ENCODE measurements at regions not wholly inside any gene's neighbourhood (a gene's known extent, or its start where the extent isn't known, plus 50 kb on each side); places are given as distances from the start of the nearest gene placed in this dataset.

- no peak for DNase-seq (ENCODE audit: low read depth)
Observed at GRCh38 chr6:112735129-112735528, 388.0 kb downstream of the RFPL4B start.

- no peak for DNase-seq (ENCODE audit: low read depth)
Observed at GRCh38 chr6:112739766-112740165, 392.6 kb downstream of the RFPL4B start.

DNA sequence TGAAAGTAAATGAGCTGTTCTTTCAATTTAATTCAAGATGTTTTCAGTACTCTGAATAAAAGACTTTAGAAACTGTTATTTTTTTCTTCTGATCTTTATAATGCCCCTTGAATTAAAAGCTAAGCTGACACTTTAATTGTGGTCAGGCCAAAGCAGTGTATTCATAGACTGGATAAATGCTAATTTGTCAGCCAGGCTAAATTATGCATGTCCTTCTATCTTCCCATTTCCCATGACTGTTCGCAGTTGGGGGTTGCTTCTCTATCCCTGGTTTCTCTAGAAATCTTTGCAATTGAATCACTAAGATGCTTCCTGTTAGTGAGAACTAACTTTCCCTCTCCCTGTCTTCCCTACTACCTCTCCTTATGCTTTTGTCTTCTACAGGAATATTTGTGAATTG lies 396.2 kb downstream of the RFPL4B start:
- DNase-seq (ENCODE audit: low read depth): no peak

DNA sequence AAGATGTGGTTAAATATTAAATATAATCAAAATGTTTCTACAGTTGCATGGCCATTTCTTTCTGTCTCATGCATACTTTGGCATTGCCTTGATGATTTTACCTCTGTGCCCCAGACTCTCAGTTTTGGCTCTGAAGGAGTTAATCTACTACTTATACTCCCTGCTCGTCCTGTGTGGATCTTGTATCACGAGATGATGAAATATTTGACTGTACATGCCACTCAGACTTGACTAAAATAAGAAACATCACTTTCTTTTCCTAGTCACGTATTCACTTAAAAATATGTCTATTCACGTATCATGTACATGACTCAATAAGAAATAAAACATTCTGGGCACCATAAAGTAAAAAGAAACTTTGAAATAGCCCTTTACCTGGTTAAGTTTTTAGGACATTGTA lies 397.7 kb downstream of the RFPL4B start:
- DNase-seq (ENCODE audit: low read depth): no peak

- DNase-seq (ENCODE audit: low read depth): no peak
Observed at GRCh38 chr6:112745765-112746164, 398.6 kb downstream of the RFPL4B start.

GRCh38 chr6:112749673-112750072 lies 402.5 kb downstream of the RFPL4B start:
- no peak for DNase-seq (ENCODE audit: low read depth)

GRCh38 chr6:112752305-112752704 lies 405.2 kb downstream of the RFPL4B start:
- DNase-seq (ENCODE audit: low read depth): no peak

- DNase-seq (ENCODE audit: low read depth): no peak
Observed at GRCh38 chr6:112752791-112753190, 405.7 kb downstream of the RFPL4B start.

GRCh38 chr6:112760831-112761230 lies 413.7 kb downstream of the RFPL4B start:
- no peak for DNase-seq (ENCODE audit: low read depth)

DNA sequence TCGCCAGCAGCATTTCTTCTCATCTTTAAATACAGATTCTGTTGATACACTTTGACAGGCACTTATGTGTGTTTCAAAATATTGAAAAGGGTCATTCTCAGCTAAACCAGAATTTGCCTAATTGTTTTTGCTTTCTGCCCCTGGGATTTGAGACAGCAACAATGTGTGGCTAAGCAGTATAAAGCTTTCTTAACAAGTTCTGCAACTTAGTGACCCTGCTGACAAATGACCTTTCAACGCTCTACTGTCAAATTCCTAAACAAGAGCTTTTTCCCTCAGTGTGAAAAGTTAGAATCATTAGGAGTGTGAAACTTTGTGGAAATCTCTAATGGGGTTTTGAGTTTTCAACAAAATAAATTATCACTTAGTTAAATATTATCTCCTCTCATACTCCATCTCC lies 414.6 kb downstream of the RFPL4B start:
- no peak for DNase-seq (ENCODE audit: low read depth)

DNA sequence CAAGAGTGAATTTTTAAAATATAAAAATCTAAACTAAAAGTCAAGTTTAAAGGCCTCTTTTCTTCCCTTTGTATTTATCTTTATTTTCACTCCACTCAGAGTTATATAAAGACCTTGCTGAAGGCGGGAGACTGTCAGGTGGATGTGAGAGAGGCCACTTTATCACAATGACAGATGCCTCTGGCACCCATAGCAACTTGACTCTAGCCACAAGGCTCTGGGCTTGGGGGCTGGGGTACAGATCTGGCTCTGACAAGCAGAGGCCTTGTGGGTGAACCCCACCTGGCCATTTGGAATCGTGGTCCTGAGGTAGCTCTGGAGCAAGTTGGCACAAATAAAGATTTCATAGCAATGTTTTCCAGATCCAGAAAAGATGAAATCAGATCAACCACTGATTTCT lies 417.2 kb downstream of the RFPL4B start:
- no peak for DNase-seq (ENCODE audit: low read depth)

DNA sequence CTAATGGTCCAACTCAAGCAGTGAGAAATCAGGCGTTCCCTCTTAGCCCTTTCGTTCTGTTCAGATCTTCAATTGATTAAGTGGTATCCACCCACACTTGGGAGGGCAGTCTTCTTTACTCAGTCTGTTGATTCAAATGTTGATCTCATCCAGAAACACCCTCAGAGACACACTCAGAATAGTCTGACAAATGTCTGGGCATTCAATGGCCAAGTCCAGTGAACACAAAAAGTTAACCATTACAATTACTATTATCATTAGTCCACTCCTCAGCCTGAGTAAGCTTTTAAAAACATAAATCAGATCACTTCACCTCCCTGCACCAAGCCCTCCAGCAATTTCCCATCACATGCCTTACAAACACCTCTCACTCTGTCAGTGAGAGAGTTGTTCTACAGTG lies 423.2 kb downstream of the RFPL4B start:
- DNase-seq (ENCODE audit: low read depth): no peak

DNA sequence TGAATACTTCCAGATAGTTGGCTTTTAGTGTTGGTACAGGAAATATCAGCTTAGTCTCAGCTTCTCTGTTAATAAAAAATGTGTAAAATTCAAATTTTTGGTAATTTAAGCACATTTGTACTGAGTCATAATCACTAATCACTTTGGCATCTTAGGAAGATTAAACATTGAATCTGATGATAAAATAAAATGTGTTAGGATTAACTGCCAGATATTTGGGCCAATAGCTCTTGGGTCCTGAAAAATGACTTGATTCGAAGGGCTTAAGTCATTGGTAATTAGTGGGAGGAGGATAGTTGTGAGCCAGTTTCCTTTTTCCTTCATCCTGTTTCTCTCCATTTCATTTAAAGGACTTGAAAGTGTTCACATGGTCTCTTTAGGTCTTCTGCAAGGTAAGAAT lies 426.1 kb downstream of the RFPL4B start:
- no peak for DNase-seq (ENCODE audit: low read depth)

- no peak for DNase-seq (ENCODE audit: low read depth)
Observed at GRCh38 chr6:112774319-112774718, 427.2 kb downstream of the RFPL4B start.

GRCh38 chr6:112780498-112781096 lies 433.5 kb downstream of the RFPL4B start:
- DNase-seq (ENCODE audit: low read depth): no peak

- no peak for DNase-seq (ENCODE audit: low read depth)
Observed at GRCh38 chr6:112781241-112781640, 434.1 kb downstream of the RFPL4B start.

DNA sequence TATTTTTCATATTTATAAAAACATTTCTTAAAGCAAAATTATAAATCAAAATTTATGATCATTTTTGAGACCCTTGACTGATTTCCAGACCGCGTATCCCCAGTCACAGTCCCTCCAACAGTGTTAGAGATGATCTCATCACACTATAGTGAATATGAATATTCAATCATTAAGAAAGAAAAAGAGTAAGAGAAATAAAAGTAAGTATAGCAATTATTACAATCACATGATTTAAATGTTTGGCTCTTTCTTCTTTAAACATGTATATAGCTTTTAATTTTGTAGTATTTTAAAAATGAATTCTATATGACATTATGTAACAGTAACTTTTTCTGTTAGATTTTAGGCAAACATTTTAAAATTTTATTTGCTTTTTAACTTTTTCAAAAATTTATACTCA lies 438.3 kb downstream of the RFPL4B start:
- no peak for DNase-seq (ENCODE audit: low read depth)

DNA sequence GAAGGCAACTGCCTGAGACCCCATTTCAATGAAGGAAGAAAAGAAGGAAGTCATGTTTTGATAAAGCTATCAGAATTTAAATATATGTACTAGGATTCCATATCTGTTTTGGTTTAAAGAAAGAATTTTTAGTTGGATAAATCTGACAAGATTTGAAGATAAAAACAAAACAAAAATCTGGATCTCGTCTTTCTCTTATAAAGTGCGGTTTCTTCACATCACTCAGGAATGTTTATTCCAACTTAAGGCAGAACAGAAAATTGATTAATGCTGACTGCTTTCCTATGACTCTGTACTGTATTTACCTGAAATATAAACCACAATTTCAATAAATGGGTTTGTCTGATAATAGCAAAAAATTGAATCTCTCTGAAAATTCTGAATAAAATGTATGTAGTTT lies 439.7 kb downstream of the RFPL4B start:
- DNase-seq (ENCODE audit: low read depth): no peak

GRCh38 chr6:112787371-112787770 lies 440.2 kb downstream of the RFPL4B start:
- DNase-seq (ENCODE audit: low read depth): no peak

- no peak for DNase-seq (ENCODE audit: low read depth)
Observed at GRCh38 chr6:112795316-112795715, 448.2 kb downstream of the RFPL4B start.

DNA sequence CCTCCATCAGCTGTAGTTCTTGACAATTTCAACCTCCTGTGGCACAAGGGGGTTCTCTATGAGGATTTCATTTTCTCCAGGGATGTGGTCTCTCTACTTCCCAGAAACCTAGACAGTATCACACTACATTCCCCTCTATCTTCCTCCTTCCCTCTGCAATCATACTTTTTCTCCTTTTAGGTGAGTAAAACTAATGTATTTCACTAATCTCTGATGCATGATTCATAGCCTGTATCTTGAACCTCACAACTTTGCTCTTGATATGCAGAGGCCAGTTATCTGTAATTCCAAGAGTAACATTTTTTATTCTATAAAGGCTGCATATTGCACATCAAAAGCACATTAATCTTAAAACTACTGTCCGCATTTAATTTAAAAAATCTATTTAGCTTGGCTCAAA lies 449.6 kb downstream of the RFPL4B start:
- DNase-seq (ENCODE audit: low read depth): no peak

DNA sequence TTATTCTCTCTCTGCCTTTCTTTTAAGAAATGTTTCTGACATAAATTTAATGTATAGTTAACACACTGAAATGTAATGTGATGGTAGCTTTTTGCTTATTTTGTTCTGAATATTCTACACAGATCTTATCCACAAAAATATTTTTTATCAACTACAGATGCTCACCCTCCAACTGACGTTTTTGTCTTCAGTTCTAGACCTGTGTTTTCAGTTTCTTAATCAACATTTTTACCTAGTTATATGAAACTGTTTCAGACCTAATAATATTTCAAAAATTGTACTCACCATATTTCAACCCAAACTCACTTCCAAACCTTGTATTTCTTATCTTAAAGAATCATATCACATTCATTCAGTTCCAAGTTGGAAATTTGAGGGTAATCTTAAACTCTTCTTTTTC lies 452.8 kb downstream of the RFPL4B start:
- no peak for DNase-seq (ENCODE audit: low read depth)

GRCh38 chr6:112800439-112800838 lies 453.3 kb downstream of the RFPL4B start:
- no peak for DNase-seq (ENCODE audit: low read depth)

DNA sequence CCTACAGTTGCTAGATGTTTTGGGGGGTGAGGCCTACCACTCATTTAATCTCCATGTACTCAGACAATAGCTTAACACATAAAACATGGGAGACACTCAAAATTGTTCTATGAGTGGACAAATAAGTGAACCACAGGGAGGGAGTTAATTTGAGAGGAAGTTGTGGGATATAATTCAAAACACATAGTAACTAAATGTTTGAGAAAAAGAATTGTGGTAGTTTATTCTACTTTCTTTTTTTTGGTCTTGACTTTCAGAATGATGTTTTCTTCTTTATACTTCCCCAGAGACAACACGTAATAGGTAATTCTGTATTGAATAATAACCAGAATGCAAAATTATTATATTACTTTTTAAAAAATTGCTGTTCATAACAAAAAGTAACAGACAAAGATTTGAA lies 453.8 kb downstream of the RFPL4B start:
- no peak for DNase-seq (ENCODE audit: low read depth)

All from T-helper 22 cell (primary cell).